HEK293 (cell line): ENCODE measurements at regions not wholly inside any gene's neighbourhood (a gene's known extent, or its start where the extent isn't known, plus 50 kb on each side); places are given as distances from the start of the nearest gene placed in this dataset.

Experiments used
- CTCF ChIA-PET: fragments of 350-600 bp; formaldehyde crosslinking; extraction: SDS; loops from one replicate; lab custom pipeline; 2021; ENCODE audit warnings: antibody characterized with exemption; lab: Yijun Ruan, JAX
- POLR2A ChIA-PET: fragments of 300-600 bp; formaldehyde crosslinking; extraction: SDS; loops from one replicate; lab custom pipeline; 2020; ENCODE audit warnings: antibody characterized with exemption, inconsistent platforms; lab: Yijun Ruan, JAX
- H3K27ac ChIP-seq: fragments of 200-500 bp; sonication (Bioruptor generic); 2 replicates; pipeline ENCODE4 v1.5.1; 2014; ENCODE audit warnings: low read depth, low read length, control low read depth, inconsistent platforms; ENCODE audit errors: extremely low read depth
- H3K36me3 ChIP-seq, 2 experiments: fragments of 200-500 bp in 1 of 2; sonication (Bioruptor generic) in 1 of 2; 1 replicate in 1 of 2; 2 replicates in 1 of 2; pipeline ENCODE4 v1.5.1; 2014 to 2017; ENCODE audit warnings: inconsistent platforms in 2 of 2, low read length in 2 of 2; ENCODE audit not compliant: control insufficient read depth in 2 of 2, insufficient read depth in 1 of 2
- H3K4me1 ChIP-seq: fragments of 200-500 bp; sonication (Bioruptor generic); 2 replicates; pipeline ENCODE4 v1.5.1; 2014; ENCODE audit warnings: mild to moderate bottlenecking, low read length, inconsistent platforms; ENCODE audit not compliant: control insufficient read depth, insufficient read depth
- H3K4me3 ChIP-seq: 2 replicates; pipeline ENCODE4 v1.5.1; 2011; ENCODE audit warnings: low read depth, mild to moderate bottlenecking, control low read depth, low read length, moderate library complexity
- H3K9me3 ChIP-seq: fragments of 200-500 bp; sonication (Bioruptor generic); 2 replicates; pipeline ENCODE4 v1.5.1; 2014; ENCODE audit warnings: low read depth, low read length, inconsistent platforms; ENCODE audit not compliant: control insufficient read depth, insufficient read depth
- BCL11A ChIP-seq: fragments of 450-650 bp; formaldehyde crosslinking; IDR thresholded peaks from 2 replicates; pipeline ENCODE4 v1.5.1; 2016; ENCODE audit warnings: low read depth, missing biosample characterization, missing genetic modification characterization
- FEZF1 ChIP-seq: fragments of 450-650 bp; formaldehyde crosslinking; IDR thresholded peaks from 2 replicates; pipeline ENCODE4 v1.5.1; 2016; ENCODE audit warnings: missing biosample characterization, missing genetic modification characterization
- KLF10 ChIP-seq: fragments of 450-650 bp; IDR thresholded peaks from 2 replicates; pipeline ENCODE4 v1.5.1; 2018; ENCODE audit warnings: missing biosample characterization, mild to moderate bottlenecking, missing genetic modification characterization
- PRDM1 ChIP-seq: fragments of 450-650 bp; formaldehyde crosslinking; IDR thresholded peaks from 2 replicates; pipeline ENCODE4; 2016; ENCODE audit warnings: missing biosample characterization, missing genetic modification characterization
- ZBTB20 ChIP-seq: fragments of 450-650 bp; formaldehyde crosslinking; IDR thresholded peaks from 2 replicates; pipeline ENCODE4 v1.5.1; 2016; ENCODE audit warnings: missing biosample characterization, missing genetic modification characterization
- ZNF214 ChIP-seq: fragments of 450-650 bp; formaldehyde crosslinking; IDR thresholded peaks from 2 replicates; pipeline ENCODE4 v1.5.1; 2017; ENCODE audit warnings: missing biosample characterization, mild to moderate bottlenecking, missing genetic modification characterization, borderline replicate concordance
- ZNF239 ChIP-seq: fragments of 450-650 bp; formaldehyde crosslinking; IDR thresholded peaks from 2 replicates; pipeline ENCODE4 v1.5.1; 2016; ENCODE audit warnings: missing biosample characterization, missing genetic modification characterization
- ZNF354C ChIP-seq: fragments of 450-650 bp; formaldehyde crosslinking; IDR thresholded peaks from 2 replicates; pipeline ENCODE4 v1.5.1; 2016; ENCODE audit warnings: missing biosample characterization, missing genetic modification characterization, low read depth, borderline replicate concordance
- ZNF596 ChIP-seq: fragments of 450-650 bp; IDR thresholded peaks from 2 replicates; pipeline ENCODE4 v1.5.0; 2018; ENCODE audit warnings: missing biosample characterization, mild to moderate bottlenecking, missing genetic modification characterization, moderate library complexity
- TF ChIP-seq, protein P1 (sequence below): fragments of 450-650 bp; formaldehyde crosslinking; IDR thresholded peaks from 2 replicates; pipeline ENCODE4 v1.5.1; 2016; ENCODE audit warnings: missing biosample characterization, missing genetic modification characterization
- TF ChIP-seq, protein P2 (sequence below): fragments of 450-650 bp; formaldehyde crosslinking; IDR thresholded peaks from 2 replicates; pipeline ENCODE4 v1.5.1; 2016; ENCODE audit warnings: missing biosample characterization, missing genetic modification characterization
- TF ChIP-seq, protein P3 (sequence below): fragments of 450-650 bp; formaldehyde crosslinking; IDR thresholded peaks from 2 replicates; pipeline ENCODE4 v1.5.1; 2016; ENCODE audit warnings: missing biosample characterization, missing genetic modification characterization
- TF ChIP-seq, protein P4 (sequence below): fragments of 450-650 bp; formaldehyde crosslinking; IDR thresholded peaks from 2 replicates; pipeline ENCODE4 v1.5.1; 2016; ENCODE audit warnings: missing biosample characterization, missing genetic modification characterization
- TF ChIP-seq, protein P5 (sequence below): fragments of 450-650 bp; formaldehyde crosslinking; IDR thresholded peaks from 2 replicates; pipeline ENCODE4 v1.5.1; 2016; ENCODE audit warnings: missing biosample characterization, missing genetic modification characterization, borderline replicate concordance
- TF ChIP-seq, protein P6 (sequence below): fragments of 450-650 bp; formaldehyde crosslinking; IDR thresholded peaks from 2 replicates; pipeline ENCODE4 v1.5.1; 2016; ENCODE audit warnings: missing biosample characterization, missing genetic modification characterization

DNA sequence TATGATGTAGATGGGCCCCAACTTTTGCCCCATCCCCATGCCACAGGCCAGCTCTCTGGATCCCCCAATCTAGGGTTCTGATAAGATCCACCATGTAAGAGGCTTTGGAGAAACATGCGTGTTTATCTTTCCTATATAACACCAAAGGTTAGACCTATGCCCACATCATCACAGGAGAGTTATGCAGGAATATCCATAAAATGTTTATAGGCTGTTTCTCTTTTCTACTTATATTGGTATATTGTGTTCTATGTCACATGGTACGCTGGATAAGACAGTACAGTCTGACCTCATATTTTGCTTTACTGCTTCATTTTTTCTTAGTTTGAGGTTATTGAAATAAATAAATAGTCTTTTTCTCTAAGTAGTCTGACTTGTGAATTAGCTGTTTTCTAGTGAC is 1013.9 kb upstream of the GYPC start:
- Histone ChIP-seq H3K9me3 (no peaks in the 10 kb centered on the region), H3K36me3 (no peaks in the 10 kb centered on the region), H3K4me1 (no peaks in the 10 kb centered on the region), H3K4me3 (no peak overlapping the region), H3K27ac (no peak overlapping the region)
- ChIA-PET CTCF (no interaction called here), POLR2A (no interaction called here)
- TF ChIP-seq, protein P1, sequence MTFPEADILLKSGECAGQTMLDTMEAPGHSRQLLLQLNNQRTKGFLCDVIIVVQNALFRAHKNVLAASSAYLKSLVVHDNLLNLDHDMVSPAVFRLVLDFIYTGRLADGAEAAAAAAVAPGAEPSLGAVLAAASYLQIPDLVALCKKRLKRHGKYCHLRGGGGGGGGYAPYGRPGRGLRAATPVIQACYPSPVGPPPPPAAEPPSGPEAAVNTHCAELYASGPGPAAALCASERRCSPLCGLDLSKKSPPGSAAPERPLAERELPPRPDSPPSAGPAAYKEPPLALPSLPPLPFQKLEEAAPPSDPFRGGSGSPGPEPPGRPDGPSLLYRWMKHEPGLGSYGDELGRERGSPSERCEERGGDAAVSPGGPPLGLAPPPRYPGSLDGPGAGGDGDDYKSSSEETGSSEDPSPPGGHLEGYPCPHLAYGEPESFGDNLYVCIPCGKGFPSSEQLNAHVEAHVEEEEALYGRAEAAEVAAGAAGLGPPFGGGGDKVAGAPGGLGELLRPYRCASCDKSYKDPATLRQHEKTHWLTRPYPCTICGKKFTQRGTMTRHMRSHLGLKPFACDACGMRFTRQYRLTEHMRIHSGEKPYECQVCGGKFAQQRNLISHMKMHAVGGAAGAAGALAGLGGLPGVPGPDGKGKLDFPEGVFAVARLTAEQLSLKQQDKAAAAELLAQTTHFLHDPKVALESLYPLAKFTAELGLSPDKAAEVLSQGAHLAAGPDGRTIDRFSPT (tag by site-specific recombination): no peak
- TF ChIP-seq, protein P2, sequence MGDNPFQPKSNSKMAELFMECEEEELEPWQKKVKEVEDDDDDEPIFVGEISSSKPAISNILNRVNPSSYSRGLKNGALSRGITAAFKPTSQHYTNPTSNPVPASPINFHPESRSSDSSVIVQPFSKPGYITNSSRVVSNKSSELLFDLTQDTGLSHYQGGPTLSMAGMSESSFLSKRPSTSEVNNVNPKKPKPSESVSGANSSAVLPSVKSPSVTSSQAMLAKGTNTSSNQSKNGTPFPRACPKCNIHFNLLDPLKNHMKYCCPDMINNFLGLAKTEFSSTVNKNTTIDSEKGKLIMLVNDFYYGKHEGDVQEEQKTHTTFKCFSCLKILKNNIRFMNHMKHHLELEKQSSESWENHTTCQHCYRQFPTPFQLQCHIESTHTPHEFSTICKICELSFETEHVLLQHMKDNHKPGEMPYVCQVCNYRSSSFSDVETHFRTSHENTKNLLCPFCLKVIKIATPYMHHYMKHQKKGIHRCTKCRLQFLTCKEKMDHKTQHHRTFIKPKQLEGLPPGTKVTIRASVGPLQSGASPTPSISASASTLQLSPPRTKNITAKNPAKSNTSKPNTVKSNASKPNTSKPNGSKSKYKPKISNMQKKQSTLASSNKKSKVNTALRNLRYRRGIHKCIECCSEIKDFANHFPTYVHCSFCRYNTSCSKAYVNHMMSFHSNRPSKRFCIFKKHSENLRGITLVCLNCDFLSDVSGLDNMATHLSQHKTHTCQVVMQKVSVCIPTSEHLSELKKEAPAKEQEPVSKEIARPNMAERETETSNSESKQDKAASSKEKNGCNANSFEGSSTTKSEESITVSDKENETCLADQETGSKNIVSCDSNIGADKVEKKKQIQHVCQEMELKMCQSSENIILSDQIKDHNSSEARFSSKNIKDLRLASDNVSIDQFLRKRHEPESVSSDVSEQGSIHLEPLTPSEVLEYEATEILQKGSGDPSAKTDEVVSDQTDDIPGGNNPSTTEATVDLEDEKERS (tag by site-specific recombination): no peak

DNA sequence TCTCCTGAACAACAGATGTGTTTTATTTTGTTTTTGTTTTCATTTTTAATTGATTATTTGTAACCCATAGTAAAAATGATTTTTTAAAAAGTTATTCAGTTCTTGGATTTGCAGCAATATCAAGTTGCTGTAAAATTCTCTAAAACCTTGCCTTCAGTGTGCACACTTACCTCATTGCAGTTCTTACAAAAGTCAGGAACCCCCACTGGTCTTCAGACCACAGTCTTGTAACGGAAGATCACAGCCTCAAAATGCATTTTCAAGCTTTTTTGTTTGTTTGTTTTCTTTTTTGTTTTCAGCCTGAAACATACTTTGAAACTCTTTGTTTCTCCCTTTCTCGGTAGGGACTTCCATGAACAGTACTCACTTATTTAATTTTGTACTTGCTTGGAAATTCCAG is 1012.8 kb upstream of the GYPC start:
- H3K36me3 ChIP-seq: no peaks in the 10 kb centered on the region
- TF ChIP-seq, protein P3, sequence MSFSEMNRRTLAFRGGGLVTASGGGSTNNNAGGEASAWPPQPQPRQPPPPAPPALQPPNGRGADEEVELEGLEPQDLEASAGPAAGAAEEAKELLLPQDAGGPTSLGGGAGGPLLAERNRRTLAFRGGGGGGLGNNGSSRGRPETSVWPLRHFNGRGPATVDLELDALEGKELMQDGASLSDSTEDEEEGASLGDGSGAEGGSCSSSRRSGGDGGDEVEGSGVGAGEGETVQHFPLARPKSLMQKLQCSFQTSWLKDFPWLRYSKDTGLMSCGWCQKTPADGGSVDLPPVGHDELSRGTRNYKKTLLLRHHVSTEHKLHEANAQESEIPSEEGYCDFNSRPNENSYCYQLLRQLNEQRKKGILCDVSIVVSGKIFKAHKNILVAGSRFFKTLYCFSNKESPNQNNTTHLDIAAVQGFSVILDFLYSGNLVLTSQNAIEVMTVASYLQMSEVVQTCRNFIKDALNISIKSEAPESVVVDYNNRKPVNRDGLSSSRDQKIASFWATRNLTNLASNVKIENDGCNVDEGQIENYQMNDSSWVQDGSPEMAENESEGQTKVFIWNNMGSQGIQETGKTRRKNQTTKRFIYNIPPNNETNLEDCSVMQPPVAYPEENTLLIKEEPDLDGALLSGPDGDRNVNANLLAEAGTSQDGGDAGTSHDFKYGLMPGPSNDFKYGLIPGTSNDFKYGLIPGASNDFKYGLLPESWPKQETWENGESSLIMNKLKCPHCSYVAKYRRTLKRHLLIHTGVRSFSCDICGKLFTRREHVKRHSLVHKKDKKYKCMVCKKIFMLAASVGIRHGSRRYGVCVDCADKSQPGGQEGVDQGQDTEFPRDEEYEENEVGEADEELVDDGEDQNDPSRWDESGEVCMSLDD (tag by site-specific recombination): no peak
- TF ChIP-seq PRDM1 (tag by site-specific recombination) (no peak), KLF10 (tag by site-specific recombination) (no peak), ZNF214 (tag by site-specific recombination) (no peak), ZNF239 (tag by site-specific recombination) (no peak), ZNF354C (tag by site-specific recombination) (no peak), ZBTB20 (tag by site-specific recombination) (no peak), FEZF1 (tag by site-specific recombination) (no peak), ZNF596 (no peak), BCL11A (no peak)
- TF ChIP-seq, protein P4, sequence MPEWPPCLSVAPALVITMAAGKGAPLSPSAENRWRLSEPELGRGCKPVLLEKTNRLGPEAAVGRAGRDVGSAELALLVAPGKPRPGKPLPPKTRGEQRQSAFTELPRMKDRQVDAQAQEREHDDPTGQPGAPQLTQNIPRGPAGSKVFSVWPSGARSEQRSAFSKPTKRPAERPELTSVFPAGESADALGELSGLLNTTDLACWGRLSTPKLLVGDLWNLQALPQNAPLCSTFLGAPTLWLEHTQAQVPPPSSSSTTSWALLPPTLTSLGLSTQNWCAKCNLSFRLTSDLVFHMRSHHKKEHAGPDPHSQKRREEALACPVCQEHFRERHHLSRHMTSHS (tag by site-specific recombination): no peak
- TF ChIP-seq, protein P5, sequence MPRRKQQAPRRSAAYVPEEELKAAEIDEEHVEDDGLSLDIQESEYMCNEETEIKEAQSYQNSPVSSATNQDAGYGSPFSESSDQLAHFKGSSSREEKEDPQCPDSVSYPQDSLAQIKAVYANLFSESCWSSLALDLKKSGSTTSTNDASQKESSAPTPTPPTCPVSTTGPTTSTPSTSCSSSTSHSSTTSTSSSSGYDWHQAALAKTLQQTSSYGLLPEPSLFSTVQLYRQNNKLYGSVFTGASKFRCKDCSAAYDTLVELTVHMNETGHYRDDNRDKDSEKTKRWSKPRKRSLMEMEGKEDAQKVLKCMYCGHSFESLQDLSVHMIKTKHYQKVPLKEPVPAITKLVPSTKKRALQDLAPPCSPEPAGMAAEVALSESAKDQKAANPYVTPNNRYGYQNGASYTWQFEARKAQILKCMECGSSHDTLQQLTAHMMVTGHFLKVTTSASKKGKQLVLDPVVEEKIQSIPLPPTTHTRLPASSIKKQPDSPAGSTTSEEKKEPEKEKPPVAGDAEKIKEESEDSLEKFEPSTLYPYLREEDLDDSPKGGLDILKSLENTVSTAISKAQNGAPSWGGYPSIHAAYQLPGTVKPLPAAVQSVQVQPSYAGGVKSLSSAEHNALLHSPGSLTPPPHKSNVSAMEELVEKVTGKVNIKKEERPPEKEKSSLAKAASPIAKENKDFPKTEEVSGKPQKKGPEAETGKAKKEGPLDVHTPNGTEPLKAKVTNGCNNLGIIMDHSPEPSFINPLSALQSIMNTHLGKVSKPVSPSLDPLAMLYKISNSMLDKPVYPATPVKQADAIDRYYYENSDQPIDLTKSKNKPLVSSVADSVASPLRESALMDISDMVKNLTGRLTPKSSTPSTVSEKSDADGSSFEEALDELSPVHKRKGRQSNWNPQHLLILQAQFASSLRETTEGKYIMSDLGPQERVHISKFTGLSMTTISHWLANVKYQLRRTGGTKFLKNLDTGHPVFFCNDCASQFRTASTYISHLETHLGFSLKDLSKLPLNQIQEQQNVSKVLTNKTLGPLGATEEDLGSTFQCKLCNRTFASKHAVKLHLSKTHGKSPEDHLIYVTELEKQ (tag by site-specific recombination): no peak
- TF ChIP-seq, protein P6, sequence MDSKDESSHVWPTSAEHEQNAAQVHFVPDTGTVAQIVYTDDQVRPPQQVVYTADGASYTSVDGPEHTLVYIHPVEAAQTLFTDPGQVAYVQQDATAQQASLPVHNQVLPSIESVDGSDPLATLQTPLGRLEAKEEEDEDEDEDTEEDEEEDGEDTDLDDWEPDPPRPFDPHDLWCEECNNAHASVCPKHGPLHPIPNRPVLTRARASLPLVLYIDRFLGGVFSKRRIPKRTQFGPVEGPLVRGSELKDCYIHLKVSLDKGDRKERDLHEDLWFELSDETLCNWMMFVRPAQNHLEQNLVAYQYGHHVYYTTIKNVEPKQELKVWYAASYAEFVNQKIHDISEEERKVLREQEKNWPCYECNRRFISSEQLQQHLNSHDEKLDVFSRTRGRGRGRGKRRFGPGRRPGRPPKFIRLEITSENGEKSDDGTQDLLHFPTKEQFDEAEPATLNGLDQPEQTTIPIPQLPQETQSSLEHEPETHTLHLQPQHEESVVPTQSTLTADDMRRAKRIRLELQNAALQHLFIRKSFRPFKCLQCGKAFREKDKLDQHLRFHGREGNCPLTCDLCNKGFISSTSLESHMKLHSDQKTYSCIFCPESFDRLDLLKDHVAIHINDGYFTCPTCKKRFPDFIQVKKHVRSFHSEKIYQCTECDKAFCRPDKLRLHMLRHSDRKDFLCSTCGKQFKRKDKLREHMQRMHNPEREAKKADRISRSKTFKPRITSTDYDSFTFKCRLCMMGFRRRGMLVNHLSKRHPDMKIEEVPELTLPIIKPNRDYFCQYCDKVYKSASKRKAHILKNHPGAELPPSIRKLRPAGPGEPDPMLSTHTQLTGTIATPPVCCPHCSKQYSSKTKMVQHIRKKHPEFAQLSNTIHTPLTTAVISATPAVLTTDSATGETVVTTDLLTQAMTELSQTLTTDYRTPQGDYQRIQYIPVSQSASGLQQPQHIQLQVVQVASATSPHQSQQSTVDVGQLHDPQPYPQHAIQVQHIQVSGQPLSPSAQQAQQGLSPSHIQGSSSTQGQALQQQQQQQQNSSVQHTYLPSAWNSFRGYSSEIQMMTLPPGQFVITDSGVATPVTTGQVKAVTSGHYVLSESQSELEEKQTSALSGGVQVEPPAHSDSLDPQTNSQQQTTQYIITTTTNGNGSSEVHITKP: no peak
- no peaks in the 10 kb centered on the region for H3K4me1 ChIP-seq
- ChIA-PET CTCF (no interaction called here), POLR2A (no interaction called here)
- no peak overlapping the region for H3K27ac ChIP-seq
- H3K4me3 ChIP-seq: no peak overlapping the region
- no peaks in the 10 kb centered on the region for H3K9me3 ChIP-seq
